Tibial nerve (tissue), 3 donors: ENCODE measurements at regions not wholly inside any gene's neighbourhood (a gene's known extent, or its start where the extent isn't known, plus 50 kb on each side); places are given as distances from the start of the nearest gene placed in this dataset.

Source experiments
- POLR2A ChIP-seq, 2 donors: fragments of 450-650 bp; IDR thresholded peaks; one replicate each; pipeline ENCODE4 v1.6.1; 2017; ENCODE audit warnings: antibody characterized with exemption in 2 of 2, mild to moderate bottlenecking in 2 of 2, moderate library complexity in 2 of 2
- TF ChIP-seq, protein P1 (sequence below), 5 experiments: fragments of 200-600 bp in 3 of 5; fragments of 450-650 bp in 2 of 5; sonication (generic) in 3 of 5; IDR thresholded peaks; one replicate each; pipeline ENCODE4 v1.5.1; 2016 to 2019; ENCODE audit warnings: antibody characterized with exemption in 5 of 5, mild to moderate bottlenecking in 3 of 5, moderate library complexity in 2 of 5

DNA sequence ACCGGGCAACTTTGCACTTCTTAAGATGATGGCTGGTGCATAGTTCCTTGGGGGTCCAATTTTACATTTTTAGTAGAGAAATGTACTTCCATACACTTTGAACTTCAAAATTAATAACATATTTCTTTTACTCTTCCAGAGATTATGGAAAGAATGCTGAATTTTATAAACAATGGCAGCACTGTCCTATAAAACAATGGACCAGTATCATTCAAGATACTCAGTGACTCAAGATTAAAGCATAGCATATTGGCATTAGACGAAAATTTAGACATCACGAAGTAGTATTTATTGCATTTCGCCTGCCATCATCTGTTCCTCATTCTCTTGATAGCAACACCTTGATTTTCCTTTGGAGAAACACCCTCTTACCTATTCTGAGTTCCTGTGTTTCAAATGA, 118.3 kb upstream of the ATF7IP start:
- TF ChIP-seq, protein P1, sequence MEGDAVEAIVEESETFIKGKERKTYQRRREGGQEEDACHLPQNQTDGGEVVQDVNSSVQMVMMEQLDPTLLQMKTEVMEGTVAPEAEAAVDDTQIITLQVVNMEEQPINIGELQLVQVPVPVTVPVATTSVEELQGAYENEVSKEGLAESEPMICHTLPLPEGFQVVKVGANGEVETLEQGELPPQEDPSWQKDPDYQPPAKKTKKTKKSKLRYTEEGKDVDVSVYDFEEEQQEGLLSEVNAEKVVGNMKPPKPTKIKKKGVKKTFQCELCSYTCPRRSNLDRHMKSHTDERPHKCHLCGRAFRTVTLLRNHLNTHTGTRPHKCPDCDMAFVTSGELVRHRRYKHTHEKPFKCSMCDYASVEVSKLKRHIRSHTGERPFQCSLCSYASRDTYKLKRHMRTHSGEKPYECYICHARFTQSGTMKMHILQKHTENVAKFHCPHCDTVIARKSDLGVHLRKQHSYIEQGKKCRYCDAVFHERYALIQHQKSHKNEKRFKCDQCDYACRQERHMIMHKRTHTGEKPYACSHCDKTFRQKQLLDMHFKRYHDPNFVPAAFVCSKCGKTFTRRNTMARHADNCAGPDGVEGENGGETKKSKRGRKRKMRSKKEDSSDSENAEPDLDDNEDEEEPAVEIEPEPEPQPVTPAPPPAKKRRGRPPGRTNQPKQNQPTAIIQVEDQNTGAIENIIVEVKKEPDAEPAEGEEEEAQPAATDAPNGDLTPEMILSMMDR (IDR thresholded peaks at IDR 0.05), result no peak
- TF ChIP-seq POLR2A (IDR thresholded peaks at IDR 0.05), result no peak
